ENCODE measurements at regions not wholly inside any gene's neighbourhood (a gene's known extent, or its start where the extent isn't known, plus 50 kb on each side); places are given as distances from the start of the nearest gene placed in this dataset.
"Not testable (repeated sequence)": the region's sequence is repeated elsewhere in the genome, so short reads cannot be mapped to it uniquely, and the experiment has no call there.

DNA sequence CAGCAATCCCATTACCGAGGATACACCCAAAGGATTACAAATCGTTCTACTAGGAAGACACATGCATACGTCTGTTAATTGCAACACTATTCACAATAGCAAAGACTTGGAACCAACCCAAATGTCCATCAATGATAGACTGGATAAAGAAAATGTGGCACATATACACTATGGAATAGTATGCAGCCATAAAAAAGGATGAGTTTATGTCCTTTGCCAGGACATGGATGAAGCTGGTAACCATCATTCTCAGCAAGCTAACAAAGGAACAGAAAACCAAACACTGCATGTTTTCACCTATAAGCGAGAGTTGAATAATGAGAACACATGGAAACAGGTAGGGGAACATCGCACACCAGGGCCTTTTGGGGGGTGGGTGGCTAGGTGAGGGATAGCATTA, 695.2 kb upstream of the POU3F4 start:
- TF ChIP-seq POLR2A (IDR thresholded peaks at IDR 0.05), result not testable (repeated sequence)
- TF ChIP-seq, protein P1, sequence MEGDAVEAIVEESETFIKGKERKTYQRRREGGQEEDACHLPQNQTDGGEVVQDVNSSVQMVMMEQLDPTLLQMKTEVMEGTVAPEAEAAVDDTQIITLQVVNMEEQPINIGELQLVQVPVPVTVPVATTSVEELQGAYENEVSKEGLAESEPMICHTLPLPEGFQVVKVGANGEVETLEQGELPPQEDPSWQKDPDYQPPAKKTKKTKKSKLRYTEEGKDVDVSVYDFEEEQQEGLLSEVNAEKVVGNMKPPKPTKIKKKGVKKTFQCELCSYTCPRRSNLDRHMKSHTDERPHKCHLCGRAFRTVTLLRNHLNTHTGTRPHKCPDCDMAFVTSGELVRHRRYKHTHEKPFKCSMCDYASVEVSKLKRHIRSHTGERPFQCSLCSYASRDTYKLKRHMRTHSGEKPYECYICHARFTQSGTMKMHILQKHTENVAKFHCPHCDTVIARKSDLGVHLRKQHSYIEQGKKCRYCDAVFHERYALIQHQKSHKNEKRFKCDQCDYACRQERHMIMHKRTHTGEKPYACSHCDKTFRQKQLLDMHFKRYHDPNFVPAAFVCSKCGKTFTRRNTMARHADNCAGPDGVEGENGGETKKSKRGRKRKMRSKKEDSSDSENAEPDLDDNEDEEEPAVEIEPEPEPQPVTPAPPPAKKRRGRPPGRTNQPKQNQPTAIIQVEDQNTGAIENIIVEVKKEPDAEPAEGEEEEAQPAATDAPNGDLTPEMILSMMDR (IDR thresholded peaks at IDR 0.05), result not testable (repeated sequence)

Data from testis (tissue), 2 donors.